ENCODE measurements at regions not wholly inside any gene's neighbourhood (a gene's known extent, or its start where the extent isn't known, plus 50 kb on each side); places are given as distances from the start of the nearest gene placed in this dataset.
"Not testable (repeated sequence)": the region's sequence is repeated elsewhere in the genome, so short reads cannot be mapped to it uniquely, and the experiment has no call there.

DNA sequence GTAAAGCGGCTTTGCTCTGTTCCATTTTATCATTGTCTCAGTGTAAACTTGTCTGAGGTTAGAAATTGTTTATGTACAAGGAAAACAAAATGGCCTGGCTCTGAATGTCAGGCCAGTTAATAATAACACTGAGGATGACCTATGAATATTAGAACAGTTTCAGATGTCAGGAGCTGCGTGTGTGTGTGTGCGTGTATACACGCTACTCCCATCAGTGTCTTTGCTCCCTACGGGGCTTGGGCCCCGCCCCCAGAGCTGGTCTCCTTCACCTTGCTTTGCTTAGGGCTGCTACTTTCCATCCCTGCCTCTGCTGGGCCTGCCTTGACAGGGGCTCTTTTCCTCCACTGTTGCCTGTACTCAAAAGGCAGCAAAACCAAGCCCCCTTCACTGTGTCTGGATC is 142.3 kb upstream of the BET1 start:
- DNase-seq (ENCODE audit: low spot score) (no peak), ATAC-seq (ENCODE audit: low FRiP score) (no peak)
- TF ChIP-seq, protein P1, sequence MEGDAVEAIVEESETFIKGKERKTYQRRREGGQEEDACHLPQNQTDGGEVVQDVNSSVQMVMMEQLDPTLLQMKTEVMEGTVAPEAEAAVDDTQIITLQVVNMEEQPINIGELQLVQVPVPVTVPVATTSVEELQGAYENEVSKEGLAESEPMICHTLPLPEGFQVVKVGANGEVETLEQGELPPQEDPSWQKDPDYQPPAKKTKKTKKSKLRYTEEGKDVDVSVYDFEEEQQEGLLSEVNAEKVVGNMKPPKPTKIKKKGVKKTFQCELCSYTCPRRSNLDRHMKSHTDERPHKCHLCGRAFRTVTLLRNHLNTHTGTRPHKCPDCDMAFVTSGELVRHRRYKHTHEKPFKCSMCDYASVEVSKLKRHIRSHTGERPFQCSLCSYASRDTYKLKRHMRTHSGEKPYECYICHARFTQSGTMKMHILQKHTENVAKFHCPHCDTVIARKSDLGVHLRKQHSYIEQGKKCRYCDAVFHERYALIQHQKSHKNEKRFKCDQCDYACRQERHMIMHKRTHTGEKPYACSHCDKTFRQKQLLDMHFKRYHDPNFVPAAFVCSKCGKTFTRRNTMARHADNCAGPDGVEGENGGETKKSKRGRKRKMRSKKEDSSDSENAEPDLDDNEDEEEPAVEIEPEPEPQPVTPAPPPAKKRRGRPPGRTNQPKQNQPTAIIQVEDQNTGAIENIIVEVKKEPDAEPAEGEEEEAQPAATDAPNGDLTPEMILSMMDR (IDR thresholded peaks at IDR 0.05) = no peak

DNA sequence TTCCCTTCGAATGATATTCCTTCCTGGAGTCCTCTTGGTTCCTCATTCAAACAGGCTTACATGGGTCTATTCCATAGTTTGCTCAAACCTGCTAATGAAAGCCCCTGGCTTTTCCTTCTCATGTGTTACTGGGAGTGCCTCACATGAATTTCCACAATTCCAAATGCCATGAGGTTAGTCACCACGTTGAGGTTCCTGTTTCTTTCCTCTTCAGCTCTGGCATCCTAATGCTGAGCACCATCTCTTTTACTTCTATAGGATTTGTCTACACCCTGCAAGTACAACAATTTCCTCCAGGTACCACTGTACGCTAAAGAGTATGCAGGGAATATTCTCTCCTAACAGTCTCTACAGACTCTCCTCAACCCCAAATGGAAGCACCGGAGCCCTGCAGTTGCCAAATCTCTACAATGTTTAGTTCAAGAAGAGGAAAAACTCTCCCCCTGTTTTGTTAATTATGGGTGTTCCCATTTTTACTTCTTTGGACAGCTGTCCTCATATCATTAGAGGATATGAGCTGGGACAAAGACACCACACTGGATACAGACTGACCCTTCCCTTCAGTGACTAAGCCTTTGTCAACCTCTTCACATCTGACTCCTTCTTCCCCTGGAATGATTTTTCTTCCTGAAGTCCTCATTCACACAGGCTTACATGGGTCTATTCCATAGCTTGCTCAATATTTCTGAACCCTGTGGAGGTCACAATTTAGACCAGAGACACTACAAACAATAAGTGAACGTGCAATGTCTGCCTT is 145.8 kb upstream of the BET1 start:
- no peak for ATAC-seq (ENCODE audit: low FRiP score)
- TF ChIP-seq, protein P1 (IDR thresholded peaks at IDR 0.05) = no peak
- no peak for DNase-seq (ENCODE audit: low spot score)

DNA sequence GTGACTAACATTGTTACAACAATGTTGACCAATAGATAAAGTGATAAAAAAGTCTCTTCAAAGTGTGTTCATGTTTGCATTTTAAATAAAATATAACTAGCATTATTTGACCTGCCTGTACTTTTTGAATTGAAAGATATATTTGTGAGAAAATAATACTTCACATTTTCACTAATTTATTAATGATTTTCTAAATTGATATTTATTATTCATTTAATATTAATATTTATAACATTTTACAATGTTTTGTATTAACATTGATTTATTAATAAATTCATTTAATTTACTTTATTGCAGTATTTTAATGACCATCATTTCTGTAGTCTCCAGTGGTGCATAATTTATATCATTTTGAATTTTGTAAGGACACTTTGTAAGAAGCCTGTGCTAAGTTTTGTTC is 150.0 kb upstream of the BET1 start:
- DNase-seq (ENCODE audit: low spot score) (no peak), ATAC-seq (ENCODE audit: low FRiP score) (no peak)
- TF ChIP-seq, protein P1 (IDR thresholded peaks at IDR 0.05) = no peak

DNA sequence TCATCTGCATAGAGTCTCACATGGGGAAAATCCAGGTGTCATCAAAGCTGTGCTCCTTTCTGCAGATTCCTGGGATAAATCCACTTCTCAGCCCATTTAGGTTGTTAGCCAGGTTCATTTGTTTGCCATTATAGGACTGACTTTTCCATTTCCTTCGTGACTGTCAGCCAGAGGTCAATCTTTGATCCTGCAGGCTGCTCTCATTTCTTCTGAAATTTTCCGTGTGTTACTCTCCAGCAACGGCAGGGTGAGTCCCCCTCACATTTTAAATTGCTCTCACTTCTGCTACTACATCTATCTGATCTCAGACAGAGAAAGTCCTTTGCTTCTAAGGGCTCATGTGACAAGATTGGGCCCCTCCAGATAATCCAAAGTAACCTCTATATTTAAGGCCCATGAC is 150.7 kb upstream of the BET1 start:
- ATAC-seq (ENCODE audit: low FRiP score) = no peak
- no peak for DNase-seq (ENCODE audit: low spot score)
- TF ChIP-seq, protein P1 (IDR thresholded peaks at IDR 0.05) = no peak

DNA sequence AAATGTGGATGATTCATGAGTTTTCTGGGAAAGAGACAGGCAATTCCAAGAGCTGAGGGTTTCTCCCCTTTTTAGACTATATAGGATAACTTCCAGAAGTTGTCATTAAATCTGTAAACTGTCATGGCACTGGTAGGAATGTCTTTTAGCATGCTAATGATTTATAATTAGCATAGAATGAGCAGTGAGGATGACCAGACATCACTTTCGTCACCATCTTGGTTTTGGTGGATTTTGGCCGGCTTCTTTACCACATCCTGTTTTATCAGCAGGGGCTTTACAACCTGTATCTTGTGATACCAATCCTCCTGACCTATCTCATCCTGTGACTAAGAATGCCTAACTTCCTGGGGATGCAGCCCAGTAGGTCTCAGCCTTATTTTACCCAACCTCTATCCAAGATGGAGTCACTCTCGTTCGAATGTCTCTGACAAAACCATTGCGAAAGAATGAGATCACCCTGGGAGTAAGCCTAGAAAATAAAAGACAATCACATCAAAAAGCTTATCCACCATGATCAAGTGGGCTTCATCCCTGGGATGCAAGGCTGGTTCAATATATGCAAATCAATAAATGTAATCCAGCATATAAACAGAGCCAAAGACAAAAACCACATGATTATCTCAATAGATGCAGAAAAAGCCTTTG is 153.6 kb upstream of the BET1 start:
- DNase-seq (ENCODE audit: low spot score); ATAC-seq (ENCODE audit: low FRiP score): not testable (repeated sequence)

DNA sequence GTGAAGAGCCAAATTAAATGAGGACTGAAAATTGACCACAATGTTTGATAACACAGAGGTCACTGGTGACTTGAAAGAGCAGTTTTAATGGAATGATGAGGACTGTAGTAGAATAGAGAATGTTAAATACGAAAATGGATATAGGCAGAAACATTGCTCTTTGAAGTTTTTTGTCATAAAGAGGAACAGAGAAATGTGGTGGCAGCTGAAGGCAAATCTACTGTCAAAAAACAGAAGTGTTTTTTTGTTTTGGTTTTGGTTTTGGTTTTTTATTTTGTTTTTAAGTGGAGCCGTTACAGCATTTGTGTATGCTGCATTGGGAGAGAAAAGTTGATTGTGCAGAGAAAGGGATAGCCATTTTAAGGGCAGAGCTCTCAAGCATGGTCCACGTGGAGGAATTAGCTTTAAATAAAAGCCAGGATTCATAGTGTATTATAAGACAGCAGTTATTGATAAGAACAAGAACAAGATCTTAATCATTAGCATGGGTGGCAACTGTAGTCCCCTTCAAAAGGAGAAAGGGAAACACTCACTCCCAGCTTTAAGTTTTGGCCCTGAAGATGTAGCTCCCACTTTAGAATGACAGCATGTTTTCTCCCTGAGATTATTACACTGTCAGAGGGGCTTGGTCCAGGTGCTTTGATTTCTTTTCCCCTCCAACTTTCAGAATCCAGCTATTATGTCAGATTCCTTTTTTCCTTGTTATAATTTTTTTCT is 156.7 kb upstream of the BET1 start:
- no peak for ATAC-seq (ENCODE audit: low FRiP score)
- TF ChIP-seq, protein P1 (IDR thresholded peaks at IDR 0.05) = no peak
- DNase-seq (ENCODE audit: low spot score) = no peak

DNA sequence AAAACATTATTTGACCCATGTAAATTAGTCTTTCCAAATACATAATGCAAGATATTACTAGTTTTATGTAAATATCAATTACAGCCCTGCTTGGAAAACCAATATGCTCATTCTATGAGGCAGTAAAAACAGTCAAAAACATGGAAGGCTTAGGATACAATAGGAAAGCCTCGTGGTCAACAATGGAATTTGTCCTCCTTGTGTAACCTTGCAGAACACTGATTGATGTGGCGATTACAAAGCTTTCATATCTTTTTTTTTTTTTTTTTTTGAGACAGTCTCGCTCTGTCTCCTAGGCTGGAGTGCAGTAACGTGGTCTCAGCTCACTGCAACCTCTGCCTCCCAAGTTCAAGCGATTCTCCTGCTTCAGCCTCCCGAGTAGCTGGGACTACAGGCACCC is 157.3 kb upstream of the BET1 start:
- TF ChIP-seq, protein P1 (IDR thresholded peaks at IDR 0.05) = no peak
- no peak for DNase-seq (ENCODE audit: low spot score)
- ATAC-seq (ENCODE audit: low FRiP score) = no peak

Measured in omental fat pad (tissue), 3 donors.